GM12864 (cell line): ENCODE measurements at regions not wholly inside any gene's neighbourhood (a gene's known extent, or its start where the extent isn't known, plus 50 kb on each side); places are given as distances from the start of the nearest gene placed in this dataset.

Experiments used
- DNase-seq: peaks from one replicate; pipeline ENCODE4 v3.0.0-alpha.2; 2011; ENCODE audit warnings: low read depth
- H3K4me3 ChIP-seq: 2 replicates; pipeline ENCODE4 v1.5.1; 2011; ENCODE audit warnings: mild to moderate bottlenecking, low read depth, low read length, control low read depth
- TF ChIP-seq, protein P1 (sequence below): IDR thresholded peaks from 2 replicates; pipeline ENCODE4 v1.5.1; 2011; ENCODE audit warnings: low read depth, mild to moderate bottlenecking, moderate library complexity, low read length, control low read depth, inconsistent platforms; ENCODE audit errors: missing control alignments

DNA sequence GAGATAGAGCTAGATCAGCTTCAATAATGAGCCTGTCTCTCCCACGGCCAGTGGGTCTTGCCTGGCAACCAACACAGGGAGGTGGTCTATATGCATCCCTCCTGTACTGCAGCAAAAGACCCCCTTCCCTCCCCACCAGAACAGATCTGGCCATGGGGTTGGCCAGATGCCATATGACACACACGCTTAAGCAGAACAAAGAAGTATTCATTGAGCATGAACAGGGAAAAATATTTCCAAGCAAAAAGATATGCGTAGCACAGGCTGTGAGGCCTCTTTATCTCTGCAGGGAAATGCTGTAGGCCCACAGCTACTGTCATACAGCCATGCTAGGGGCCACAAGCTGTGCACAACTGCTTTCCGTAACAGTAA lies 73.4 kb upstream of the NRSN1 start:
- no peak overlapping the region for H3K4me3 ChIP-seq
- TF ChIP-seq, protein P1, sequence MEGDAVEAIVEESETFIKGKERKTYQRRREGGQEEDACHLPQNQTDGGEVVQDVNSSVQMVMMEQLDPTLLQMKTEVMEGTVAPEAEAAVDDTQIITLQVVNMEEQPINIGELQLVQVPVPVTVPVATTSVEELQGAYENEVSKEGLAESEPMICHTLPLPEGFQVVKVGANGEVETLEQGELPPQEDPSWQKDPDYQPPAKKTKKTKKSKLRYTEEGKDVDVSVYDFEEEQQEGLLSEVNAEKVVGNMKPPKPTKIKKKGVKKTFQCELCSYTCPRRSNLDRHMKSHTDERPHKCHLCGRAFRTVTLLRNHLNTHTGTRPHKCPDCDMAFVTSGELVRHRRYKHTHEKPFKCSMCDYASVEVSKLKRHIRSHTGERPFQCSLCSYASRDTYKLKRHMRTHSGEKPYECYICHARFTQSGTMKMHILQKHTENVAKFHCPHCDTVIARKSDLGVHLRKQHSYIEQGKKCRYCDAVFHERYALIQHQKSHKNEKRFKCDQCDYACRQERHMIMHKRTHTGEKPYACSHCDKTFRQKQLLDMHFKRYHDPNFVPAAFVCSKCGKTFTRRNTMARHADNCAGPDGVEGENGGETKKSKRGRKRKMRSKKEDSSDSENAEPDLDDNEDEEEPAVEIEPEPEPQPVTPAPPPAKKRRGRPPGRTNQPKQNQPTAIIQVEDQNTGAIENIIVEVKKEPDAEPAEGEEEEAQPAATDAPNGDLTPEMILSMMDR, result no peak
- DNase-seq, result no peak

DNA sequence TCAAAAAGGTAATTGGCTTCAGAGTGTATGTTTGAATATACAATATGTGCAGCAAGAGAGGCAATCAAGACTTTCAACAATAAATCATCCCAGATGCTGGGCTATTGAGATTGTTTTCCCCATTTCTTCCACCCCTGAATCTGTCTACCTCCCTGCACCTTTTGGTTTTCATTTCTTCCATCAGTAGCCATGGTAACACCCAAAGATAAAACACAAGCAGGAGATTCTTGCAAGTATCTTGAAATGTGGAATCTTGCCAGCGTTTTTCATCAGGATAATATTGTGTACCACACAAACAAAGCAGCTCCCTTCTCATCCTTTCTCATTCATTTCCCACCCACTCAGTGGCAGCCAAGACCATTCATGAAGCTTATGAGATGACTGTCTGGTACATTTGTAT lies 73.0 kb upstream of the NRSN1 start:
- DNase-seq, result no peak
- no peak overlapping the region for H3K4me3 ChIP-seq
- TF ChIP-seq, protein P1, result no peak

DNA sequence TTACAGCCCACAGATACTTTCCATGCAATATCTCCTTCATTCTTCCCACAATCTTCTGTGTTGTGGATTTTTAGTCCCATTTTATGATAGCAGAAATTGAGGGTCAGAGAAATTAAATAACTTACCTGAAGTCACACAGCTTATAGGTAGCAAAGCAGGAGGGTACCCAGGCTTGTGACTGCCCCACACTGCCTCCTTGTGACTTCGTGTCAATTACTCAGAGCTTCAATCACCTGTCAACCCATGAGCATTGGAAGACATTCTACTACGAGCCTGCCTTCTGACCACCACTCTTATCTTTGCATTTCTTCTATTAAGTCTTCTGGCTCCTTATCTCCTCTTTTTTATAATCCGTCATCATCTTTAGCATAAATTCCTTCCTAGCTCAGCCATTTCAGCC lies 71.6 kb upstream of the NRSN1 start:
- no peak for DNase-seq
- TF ChIP-seq, protein P1, result no peak
- no peak overlapping the region for H3K4me3 ChIP-seq

DNA sequence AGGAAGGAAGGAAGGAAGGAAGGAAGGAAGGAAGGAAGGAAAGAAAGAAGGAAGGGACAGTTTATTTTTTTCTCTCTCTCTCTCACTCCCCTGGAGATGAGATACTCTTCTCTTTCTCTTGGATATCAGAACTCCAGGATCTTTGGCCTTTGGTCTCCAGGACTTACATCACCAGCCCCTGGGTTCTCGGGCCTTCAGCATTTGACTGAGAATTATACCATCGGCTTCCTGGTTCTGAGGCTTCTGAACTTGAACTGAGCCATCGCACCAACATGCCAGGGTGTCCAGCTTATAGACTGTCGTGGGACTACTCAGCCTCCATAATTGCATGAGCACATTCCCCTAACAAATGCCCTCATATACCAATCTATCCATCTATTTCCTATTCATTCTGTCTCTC lies 69.4 kb upstream of the NRSN1 start:
- DNase-seq, result no peak
- H3K4me3 ChIP-seq, result no peak overlapping the region
- TF ChIP-seq, protein P1, result no peak

DNA sequence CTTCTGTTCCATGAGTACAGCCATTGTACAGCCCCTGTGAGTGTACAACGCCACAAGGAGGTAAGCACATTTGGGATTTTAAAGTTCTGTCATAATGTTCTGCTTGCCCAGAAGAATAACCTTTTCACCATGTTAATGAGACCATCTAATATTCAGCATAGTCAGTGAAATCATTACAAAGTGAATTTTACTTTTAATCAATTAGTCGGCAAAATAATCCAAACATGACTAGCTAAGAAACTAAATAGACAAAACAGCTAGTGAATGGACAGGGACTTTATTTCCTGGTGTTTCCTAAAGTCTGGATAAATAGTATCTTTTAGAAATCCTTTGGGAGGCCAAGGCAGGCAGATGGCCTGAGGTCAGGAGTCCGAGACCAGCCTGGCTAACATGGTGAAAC lies 69.0 kb upstream of the NRSN1 start:
- TF ChIP-seq, protein P1, result no peak
- H3K4me3 ChIP-seq, result no peak overlapping the region
- no peak for DNase-seq

DNA sequence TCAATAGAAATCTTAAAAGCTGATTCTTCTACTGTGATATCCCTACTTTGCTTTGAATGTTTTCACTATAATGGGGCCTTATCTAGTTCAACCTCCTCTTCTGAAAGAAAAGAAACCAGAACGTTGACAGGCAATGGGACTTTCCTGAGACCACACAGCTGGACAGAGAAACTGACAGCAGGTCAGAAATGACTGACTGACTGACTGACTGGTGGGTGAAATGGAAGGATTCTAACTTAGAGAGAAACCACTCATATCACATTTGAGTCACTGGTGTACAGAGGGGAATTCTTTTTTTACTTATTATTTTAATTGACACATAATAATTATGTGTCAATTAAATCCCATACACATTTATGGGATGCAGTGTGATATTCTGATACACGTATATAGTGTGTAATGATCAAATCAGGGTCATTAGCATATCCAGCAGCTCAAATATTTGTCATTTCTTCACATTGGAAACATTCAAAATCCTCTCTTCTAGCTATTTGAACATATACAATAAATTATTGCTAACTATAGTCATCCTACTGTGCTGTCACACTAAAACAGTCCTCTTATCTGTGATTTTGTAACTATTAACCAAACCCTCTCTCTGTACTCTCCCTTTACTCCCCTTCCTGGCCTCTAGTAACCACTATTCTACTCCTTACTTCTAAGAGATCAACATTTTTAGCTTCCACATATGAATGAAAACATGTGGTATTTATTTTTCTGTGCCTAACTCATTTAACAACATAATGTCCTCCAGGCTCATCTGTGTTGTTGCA lies 64.8 kb upstream of the NRSN1 start:
- H3K4me3 ChIP-seq, result no peak overlapping the region
- TF ChIP-seq, protein P1, result no peak

DNA sequence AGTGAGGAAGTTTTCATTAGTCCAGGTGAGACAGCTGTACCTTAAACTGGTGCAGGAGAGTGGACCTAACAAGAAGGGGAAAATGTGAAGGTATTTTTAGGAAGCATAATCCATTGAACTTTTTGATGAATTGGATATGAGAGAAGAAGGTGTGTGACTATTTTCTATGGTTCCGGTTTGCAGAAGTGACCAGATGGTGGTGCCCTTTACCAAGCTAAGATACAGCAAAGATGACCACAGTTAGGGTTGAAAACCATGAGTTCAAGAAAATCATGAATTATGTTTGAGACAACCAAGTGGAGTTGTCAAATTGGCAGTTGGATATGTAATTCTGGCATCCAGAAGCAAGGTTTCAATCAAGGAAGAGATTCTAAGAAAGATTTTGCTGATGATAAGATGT lies 61.9 kb upstream of the NRSN1 start:
- no peak overlapping the region for H3K4me3 ChIP-seq
- TF ChIP-seq, protein P1, result peak; percentile 27
- DNase-seq, result no peak

More for the DNA sequence above, 64.8 kb upstream of the NRSN1 start:
- peak; percentile 60 for DNase-seq
